Stimulated activated CD8-positive, alpha-beta memory T cell treated with anti-CD3 and anti-CD28 coated beads, Interleukin-7, amount 100 ng/mL, for 1 hour (primary cell): ENCODE measurements at regions not wholly inside any gene's neighbourhood (a gene's known extent, or its start where the extent isn't known, plus 50 kb on each side); places are given as distances from the start of the nearest gene placed in this dataset.
"Not testable (repeated sequence)": the region's sequence is repeated elsewhere in the genome, so short reads cannot be mapped to it uniquely, and the experiment has no call there.

ENCODE experiments used
- DNase-seq, 2 donors: peaks; one replicate each; pipeline ENCODE4 v3.0.0-alpha.2; 2020; ENCODE audit warnings: low read depth in 2 of 2

GRCh38 chr21:27779606-27780005 lies 812.7 kb upstream of the ADAMTS5 start:
- no peak for DNase-seq

GRCh38 chr21:27776925-27777553 lies 810.2 kb upstream of the ADAMTS5 start:
- DNase-seq: no peak

- DNase-seq: no peak
These were observed 805.9 kb upstream of the ADAMTS5 start for GRCh38 chr21:27772816-27773215.

- DNase-seq: no peak
These were observed 805.1 kb upstream of the ADAMTS5 start for GRCh38 chr21:27771938-27772483.

GRCh38 chr21:27769763-27770162 lies 802.9 kb upstream of the ADAMTS5 start:
- DNase-seq: no peak

DNA sequence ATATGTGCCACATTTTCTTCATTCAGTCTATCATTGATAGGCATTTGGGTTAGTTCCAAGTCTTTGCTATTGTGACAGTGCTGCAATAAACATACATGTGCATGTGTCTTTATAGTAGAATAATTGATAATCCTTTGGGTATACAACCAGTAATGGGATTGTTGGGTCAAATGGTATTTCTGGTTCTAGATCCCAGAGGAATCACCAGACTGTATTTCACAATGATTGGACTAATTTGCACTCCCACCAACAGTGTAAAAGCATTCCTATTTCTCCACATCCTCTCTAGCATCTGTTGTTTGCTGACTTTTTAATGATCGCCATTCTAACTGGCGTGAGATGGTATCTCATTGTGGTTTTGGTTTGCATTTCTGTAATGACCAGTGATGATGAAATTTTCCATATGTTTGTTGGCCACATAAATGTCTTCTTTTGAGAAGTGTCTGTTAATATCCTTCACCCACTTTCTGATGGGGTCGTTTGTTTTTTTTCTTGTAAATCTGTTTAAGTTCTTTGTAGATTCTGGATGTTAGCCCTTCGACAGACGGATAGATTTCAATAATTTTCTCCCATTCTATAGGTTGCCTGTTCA lies 801.3 kb upstream of the ADAMTS5 start:
- not testable (repeated sequence) for DNase-seq

DNA sequence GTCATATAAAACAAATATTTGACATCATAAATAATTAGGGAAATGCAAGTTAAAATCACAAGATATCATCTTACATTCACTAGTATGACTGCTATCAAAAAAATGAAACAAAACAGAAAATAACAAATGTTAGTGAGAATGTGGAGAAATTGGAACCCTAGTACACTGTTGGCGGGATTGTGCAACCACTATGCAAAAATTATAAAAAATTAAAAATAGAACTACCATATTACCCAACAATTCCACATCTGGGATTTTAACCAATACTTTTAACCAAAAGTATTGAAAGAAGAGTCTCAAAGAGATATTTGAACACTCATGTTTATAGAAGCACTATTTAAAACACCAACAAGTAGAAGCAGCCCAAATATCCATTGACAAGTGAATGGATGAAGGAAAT lies 797.2 kb upstream of the ADAMTS5 start:
- DNase-seq: no peak

GRCh38 chr21:27761623-27762022 lies 794.7 kb upstream of the ADAMTS5 start:
- no peak for DNase-seq

GRCh38 chr21:27759820-27760219 lies 792.9 kb upstream of the ADAMTS5 start:
- DNase-seq: no peak

DNA sequence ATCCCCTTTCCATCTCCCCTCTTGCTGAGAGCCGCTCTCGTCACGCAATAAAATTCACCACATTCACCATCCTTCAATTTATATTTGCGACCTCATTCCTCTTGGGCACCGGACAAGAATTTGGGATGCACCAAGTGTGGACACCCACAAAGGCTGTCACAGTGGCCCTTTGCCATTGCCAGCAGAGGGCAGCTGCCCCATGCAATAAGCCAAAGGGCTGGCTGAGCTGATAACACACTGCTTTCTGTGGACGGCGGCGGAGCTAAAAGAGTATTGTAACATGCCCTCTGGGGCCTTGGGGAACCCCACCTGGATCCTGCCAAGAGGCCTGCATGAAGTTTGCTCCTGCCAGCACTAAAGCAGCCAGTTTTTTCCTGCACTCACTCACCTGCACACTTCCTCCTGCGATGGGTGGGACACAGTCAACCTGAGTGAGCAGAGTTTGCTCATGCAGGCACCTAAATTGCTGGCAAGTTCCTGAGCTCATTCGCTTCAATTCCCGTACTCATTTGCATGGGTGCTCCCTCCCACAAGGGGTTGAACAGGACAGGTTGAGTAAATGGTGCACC lies 792.3 kb upstream of the ADAMTS5 start:
- no peak for DNase-seq

- DNase-seq: no peak
These were observed 789.3 kb upstream of the ADAMTS5 start for GRCh38 chr21:27756191-27756590.

GRCh38 chr21:27743971-27744564 lies 777.2 kb upstream of the ADAMTS5 start:
- DNase-seq: no peak

- no peak for DNase-seq
These were observed 774.8 kb upstream of the ADAMTS5 start for GRCh38 chr21:27741736-27742135.

- no peak for DNase-seq
These were observed 773.2 kb upstream of the ADAMTS5 start for GRCh38 chr21:27740084-27740483.

GRCh38 chr21:27739187-27739586 lies 772.3 kb upstream of the ADAMTS5 start:
- DNase-seq: no peak

DNA sequence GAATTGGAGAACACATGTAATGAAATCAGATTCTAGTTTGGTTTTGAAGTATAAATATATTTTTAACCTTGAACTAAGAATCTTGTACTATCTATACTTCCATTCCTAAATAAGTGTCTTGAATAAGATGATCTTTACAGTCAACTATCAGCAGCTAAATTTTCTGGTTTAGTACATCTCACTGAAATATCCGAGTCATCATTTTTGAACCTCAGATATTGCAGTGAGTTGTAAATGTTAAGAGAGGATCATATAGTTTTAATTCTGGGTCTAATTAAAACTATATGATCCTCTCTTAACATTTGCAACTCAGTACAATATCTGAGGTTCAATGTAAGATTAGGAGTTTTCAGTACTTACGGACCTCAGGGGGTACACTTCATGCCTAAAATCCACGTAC lies 768.8 kb upstream of the ADAMTS5 start:
- DNase-seq: no peak

DNA sequence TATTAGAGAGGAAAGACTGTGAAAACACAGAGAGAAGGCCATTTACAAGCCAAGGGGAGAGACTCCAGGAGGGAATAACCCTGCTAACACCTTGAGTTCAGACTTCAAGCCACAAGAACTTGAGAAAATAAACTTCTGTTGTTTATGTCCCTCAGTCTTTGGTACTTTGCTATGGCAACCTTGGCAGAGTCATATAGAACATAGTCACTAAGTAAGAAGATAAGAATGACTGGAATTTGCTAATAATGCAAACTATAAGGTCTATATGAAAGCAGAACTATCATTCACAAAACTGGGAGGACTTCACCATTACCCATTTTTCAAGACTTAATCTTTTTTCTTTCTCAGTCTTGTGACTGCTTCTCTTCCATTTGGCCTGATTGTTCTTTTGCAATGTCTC lies 767.3 kb upstream of the ADAMTS5 start:
- no peak for DNase-seq

DNA sequence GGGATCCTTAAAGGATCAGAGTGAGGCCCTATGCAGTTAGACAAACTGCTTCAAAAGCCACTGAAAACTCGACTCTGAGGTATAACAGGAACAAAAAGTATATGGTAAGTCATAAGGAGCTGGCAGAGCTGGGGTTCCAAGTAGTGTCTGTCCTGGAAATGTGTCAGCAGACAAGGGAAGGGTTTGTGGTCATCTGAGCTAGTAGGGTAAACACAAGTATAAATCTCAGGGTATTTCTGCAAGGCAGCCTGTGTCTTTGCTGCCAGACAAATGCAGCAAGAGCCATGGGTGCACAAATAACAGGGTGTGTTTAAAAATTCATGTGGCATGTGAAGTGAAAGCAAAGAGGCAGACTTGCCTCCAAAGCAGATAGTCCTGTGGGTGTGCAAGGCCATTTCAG lies 759.0 kb upstream of the ADAMTS5 start:
- DNase-seq: no peak

- DNase-seq: no peak
These were observed 755.2 kb upstream of the ADAMTS5 start for GRCh38 chr21:27722095-27722494.

- DNase-seq: no peak
These were observed 754.8 kb upstream of the ADAMTS5 start for GRCh38 chr21:27721675-27722074.

DNA sequence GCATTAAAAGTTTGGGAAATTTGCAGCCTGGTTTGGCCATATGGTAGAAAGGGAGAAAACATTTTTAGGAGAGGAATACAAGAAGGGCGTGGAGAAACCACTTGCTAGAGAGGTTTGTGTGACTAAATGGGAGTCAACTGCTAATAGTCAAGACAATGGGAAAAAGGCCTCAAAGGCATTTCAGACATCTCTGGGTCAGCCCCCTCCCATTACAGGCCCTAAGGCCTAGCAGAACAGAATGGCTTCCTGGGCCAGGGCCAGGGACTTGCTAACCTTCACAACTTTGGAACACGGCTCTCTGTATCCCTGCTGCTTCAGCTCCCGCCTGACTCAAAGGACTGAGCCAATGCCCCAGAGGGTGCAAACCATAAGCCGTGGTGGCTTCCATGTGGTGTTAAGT lies 752.3 kb upstream of the ADAMTS5 start:
- no peak for DNase-seq

GRCh38 chr21:27715131-27715530 lies 748.2 kb upstream of the ADAMTS5 start:
- DNase-seq: no peak
